ENCODE measurements at regions not wholly inside any gene's neighbourhood (a gene's known extent, or its start where the extent isn't known, plus 50 kb on each side); places are given as distances from the start of the nearest gene placed in this dataset.

- TF ChIP-seq SP1 (IDR thresholded peaks at IDR 0.05) = no peak
- TF ChIP-seq SUZ12 (IDR thresholded peaks at IDR 0.05) = no peak
- TF ChIP-seq BHLHE40 (IDR thresholded peaks at IDR 0.05; ENCODE audit: borderline replicate concordance) = no peak
- no peak for TF ChIP-seq LEF1 (IDR thresholded peaks at IDR 0.05; ENCODE audit: borderline replicate concordance)
- no peak for TF ChIP-seq FOXM1 (IDR thresholded peaks at IDR 0.05; ENCODE audit: borderline replicate concordance)
- no peak for TF ChIP-seq FOXK2 (IDR thresholded peaks at IDR 0.05)
- TF ChIP-seq FOXA1 (IDR thresholded peaks at IDR 0.05) = no peak
- no peak for TF ChIP-seq L3MBTL2 (conservative IDR thresholded peaks at IDR 0.05)
Observed at GRCh38 chrX:143429811-143430210, 87.5 kb downstream of the SPANXN3 start.
